ENCODE measurements at regions not wholly inside any gene's neighbourhood (a gene's known extent, or its start where the extent isn't known, plus 50 kb on each side); places are given as distances from the start of the nearest gene placed in this dataset.

- H3K27ac ChIP-seq (ENCODE audit: extremely low read depth, low read depth, low read length) = no peak overlapping the region
- no peaks in the 10 kb centered on the region for H3K4me1 ChIP-seq (ENCODE audit: control insufficient read depth, insufficient read depth, low read length)
- no peak overlapping the region for H3K4me3 ChIP-seq (ENCODE audit: low read depth, low read length)
- ChIA-PET CTCF (no interaction called here), POLR2A (no interaction called here)
- TF ChIP-seq SETDB1 (IDR thresholded peaks at IDR 0.05; ENCODE audit: insufficient read length, low read length) (no peak), ZNF658 (tag by site-specific recombination; IDR thresholded peaks at IDR 0.05) (no peak), ZNF223 (tag by site-specific recombination; IDR thresholded peaks at IDR 0.05) (no peak), ZNF433 (tag by site-specific recombination; IDR thresholded peaks at IDR 0.05; ENCODE audit: low read depth) (no peak), ZNF37A (tag by site-specific recombination; IDR thresholded peaks at IDR 0.05) (no peak), ZNF280D (tag by site-specific recombination; IDR thresholded peaks at IDR 0.05) (no peak), GLIS2 (tag by site-specific recombination; IDR thresholded peaks at IDR 0.05) (no peak)
- no peaks in the 10 kb centered on the region for H3K36me3 ChIP-seq (ENCODE audit: control insufficient read depth in 2 of 2, insufficient read depth in 1 of 2, low read length in 2 of 2)
- no peaks in the 10 kb centered on the region for H3K9me3 ChIP-seq (ENCODE audit: control insufficient read depth, insufficient read depth, low read depth, low read length)
Measured at GRCh38 chr9:90078988-90079421, 474.2 kb downstream of the GADD45G start.

DNA sequence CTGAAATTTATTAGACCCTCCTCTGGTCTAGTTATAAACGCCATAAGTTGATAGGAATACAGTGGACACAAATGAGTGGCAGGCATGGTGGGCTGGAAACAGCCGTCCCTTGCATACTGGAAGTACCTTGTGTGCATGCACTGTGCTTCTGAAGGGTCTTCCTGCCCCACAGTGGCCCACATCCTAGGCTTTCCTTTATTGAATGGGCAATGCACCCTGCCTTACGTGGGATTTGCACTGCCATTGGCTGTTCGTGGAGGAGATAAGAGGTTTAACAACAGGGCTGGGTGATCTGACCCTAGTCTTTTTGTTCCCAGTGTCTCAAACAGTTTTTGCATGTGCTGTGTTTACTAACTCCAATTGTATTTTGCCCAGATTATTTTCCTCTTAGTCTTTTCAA is 480.8 kb downstream of the GADD45G start:
- POLR2A ChIA-PET = no interaction called here

GRCh38 chr9:90086101-90086511 is 481.3 kb downstream of the GADD45G start:
- no peak overlapping the region for H3K4me3 ChIP-seq (ENCODE audit: low read depth, low read length)
- H3K9me3 ChIP-seq (ENCODE audit: control insufficient read depth, insufficient read depth, low read depth, low read length) = no peaks in the 10 kb centered on the region
- no peak overlapping the region for H3K27ac ChIP-seq (ENCODE audit: extremely low read depth, low read depth, low read length)
- ChIA-PET CTCF (no interaction called here), POLR2A (no interaction called here)
- no peaks in the 10 kb centered on the region for H3K4me1 ChIP-seq (ENCODE audit: control insufficient read depth, insufficient read depth, low read length)
- no peaks in the 10 kb centered on the region for H3K36me3 ChIP-seq (ENCODE audit: control insufficient read depth in 2 of 2, insufficient read depth in 1 of 2, low read length in 2 of 2)
- TF ChIP-seq PRDM10 (tag by site-specific recombination; IDR thresholded peaks at IDR 0.05) (no peak), ZNF623 (tag by site-specific recombination; IDR thresholded peaks at IDR 0.05) (no peak), ZNF132 (tag by site-specific recombination; IDR thresholded peaks at IDR 0.05; ENCODE audit: borderline replicate concordance) (no peak), ZNF280D (tag by site-specific recombination; IDR thresholded peaks at IDR 0.05) (no peak), ZNF214 (tag by site-specific recombination; IDR thresholded peaks at IDR 0.05; ENCODE audit: borderline replicate concordance) (no peak)

More for the DNA sequence above, 480.8 kb downstream of the GADD45G start:
- H3K27ac ChIP-seq (ENCODE audit: extremely low read depth, low read depth, low read length) = no peak overlapping the region
- CTCF ChIA-PET = no interaction called here
- no peaks in the 10 kb centered on the region for H3K9me3 ChIP-seq (ENCODE audit: control insufficient read depth, insufficient read depth, low read depth, low read length)
- H3K4me1 ChIP-seq (ENCODE audit: control insufficient read depth, insufficient read depth, low read length) = no peaks in the 10 kb centered on the region
- no peaks in the 10 kb centered on the region for H3K36me3 ChIP-seq (ENCODE audit: control insufficient read depth in 2 of 2, insufficient read depth in 1 of 2, low read length in 2 of 2)
- H3K4me3 ChIP-seq (ENCODE audit: low read depth, low read length) = no peak overlapping the region
- TF ChIP-seq, protein P1, sequence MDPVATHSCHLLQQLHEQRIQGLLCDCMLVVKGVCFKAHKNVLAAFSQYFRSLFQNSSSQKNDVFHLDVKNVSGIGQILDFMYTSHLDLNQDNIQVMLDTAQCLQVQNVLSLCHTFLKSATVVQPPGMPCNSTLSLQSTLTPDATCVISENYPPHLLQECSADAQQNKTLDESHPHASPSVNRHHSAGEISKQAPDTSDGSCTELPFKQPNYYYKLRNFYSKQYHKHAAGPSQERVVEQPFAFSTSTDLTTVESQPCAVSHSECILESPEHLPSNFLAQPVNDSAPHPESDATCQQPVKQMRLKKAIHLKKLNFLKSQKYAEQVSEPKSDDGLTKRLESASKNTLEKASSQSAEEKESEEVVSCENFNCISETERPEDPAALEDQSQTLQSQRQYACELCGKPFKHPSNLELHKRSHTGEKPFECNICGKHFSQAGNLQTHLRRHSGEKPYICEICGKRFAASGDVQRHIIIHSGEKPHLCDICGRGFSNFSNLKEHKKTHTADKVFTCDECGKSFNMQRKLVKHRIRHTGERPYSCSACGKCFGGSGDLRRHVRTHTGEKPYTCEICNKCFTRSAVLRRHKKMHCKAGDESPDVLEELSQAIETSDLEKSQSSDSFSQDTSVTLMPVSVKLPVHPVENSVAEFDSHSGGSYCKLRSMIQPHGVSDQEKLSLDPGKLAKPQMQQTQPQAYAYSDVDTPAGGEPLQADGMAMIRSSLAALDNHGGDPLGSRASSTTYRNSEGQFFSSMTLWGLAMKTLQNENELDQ (tag by site-specific recombination; IDR thresholded peaks at IDR 0.05; ENCODE audit: low read depth) = no peak
- TF ChIP-seq ZNF473 (tag by site-specific recombination; IDR thresholded peaks at IDR 0.05) (no peak), ZNF585B (tag by site-specific recombination; IDR thresholded peaks at IDR 0.05) (no peak), ZNF133 (tag by site-specific recombination; IDR thresholded peaks at IDR 0.05) (no peak), ZNF423 (tag by site-specific recombination; IDR thresholded peaks at IDR 0.05) (no peak), ZNF391 (tag by site-specific recombination; IDR thresholded peaks at IDR 0.05; ENCODE audit: borderline replicate concordance, low read depth) (no peak), ZNF274 (IDR thresholded peaks at IDR 0.05; ENCODE audit: low read length) (no peak), ZNF274 (tag by site-specific recombination; IDR thresholded peaks at IDR 0.05; ENCODE audit: borderline replicate concordance) (no peak), ZNF48 (tag by site-specific recombination; IDR thresholded peaks at IDR 0.05) (no peak)
